Karpas-422 (cell line): ENCODE measurements at regions not wholly inside any gene's neighbourhood (a gene's known extent, or its start where the extent isn't known, plus 50 kb on each side); places are given as distances from the start of the nearest gene placed in this dataset. TPM values are rescaled to one million over a fixed set of nuclear protein-coding genes. Genes with fewer than 3 reads are reported as not detected.

Source experiments
- DNase-seq: peaks from one replicate; pipeline ENCODE4 v3.0.0-alpha.2; 2015
- H2AFZ ChIP-seq: fragments of 200-600 bp; sonication (generic); 2 replicates; pipeline ENCODE4 v1.6.1; 2014; ENCODE audit warnings: antibody characterized with exemption, low read length, mixed read lengths
- H3K27ac ChIP-seq: fragments of 200-600 bp; sonication (generic); 2 replicates; pipeline ENCODE4 v1.5.1; 2014; ENCODE audit warnings: mild to moderate bottlenecking, low read length, moderate library complexity
- H3K27me3 ChIP-seq: fragments of 200-600 bp; sonication (generic); 2 replicates; pipeline ENCODE4 v1.6.1; 2014; ENCODE audit warnings: low read length, mixed read lengths
- H3K36me3 ChIP-seq: fragments of 200-600 bp; sonication (generic); 2 replicates; pipeline ENCODE4 v1.6.1; 2014; ENCODE audit warnings: low read length, mixed read lengths; ENCODE audit not compliant: insufficient read depth
- H3K4me1 ChIP-seq: fragments of 200-600 bp; sonication (generic); 2 replicates; pipeline ENCODE4 v1.6.1; 2014; ENCODE audit warnings: mild to moderate bottlenecking, low read length, mixed read lengths
- H3K4me2 ChIP-seq: fragments of 200-600 bp; sonication (generic); 2 replicates; pipeline ENCODE4 v1.6.1; 2014; ENCODE audit warnings: low read length, low read depth, mild to moderate bottlenecking; ENCODE audit not compliant: poor library complexity, severe bottlenecking
- H3K4me3 ChIP-seq: fragments of 200-600 bp; sonication (generic); 2 replicates; pipeline ENCODE4 v1.5.1; 2014; ENCODE audit warnings: mild to moderate bottlenecking, antibody characterized with exemption, low read length, mixed read lengths
- H3K79me2 ChIP-seq: fragments of 200-600 bp; sonication (generic); 2 replicates; pipeline ENCODE4 v1.6.1; 2014; ENCODE audit warnings: mild to moderate bottlenecking, low read length, mixed read lengths
- H3K9ac ChIP-seq: fragments of 200-600 bp; sonication (generic); 2 replicates; pipeline ENCODE4 v1.6.0; 2014; ENCODE audit warnings: low read length
- H3K9me2 ChIP-seq: fragments of 200-600 bp; sonication (generic), shearing (Covaris generic); replicated peaks from 2 replicates; pipeline ENCODE4 v1.6.0; 2014; ENCODE audit warnings: mild to moderate bottlenecking, low read length, moderate library complexity; ENCODE audit not compliant: insufficient read depth
- H3K9me3 ChIP-seq: fragments of 300-700, 200-600 bp; sonication (generic); 2 replicates; pipeline ENCODE4 v1.6.1; 2014; ENCODE audit warnings: low read length, mixed read lengths
- H4K20me1 ChIP-seq: fragments of 200-600 bp; sonication (generic); 2 replicates; pipeline ENCODE4 v1.6.1; 2014; ENCODE audit warnings: mild to moderate bottlenecking, antibody characterized with exemption, low read length, low read depth; ENCODE audit not compliant: insufficient read depth
- small RNA-seq: library from RNA; depleted of rRNA; stranded (forward); fragments of <200 nt; gene quantifications from one replicate; pipeline ENCODE3, GENCODE V24; 2014

- peak overlapping the region; percentile 69 for H3K27ac ChIP-seq
- H2AFZ ChIP-seq, result no peak overlapping the region
- no peak overlapping the region for H3K4me3 ChIP-seq
- no peaks in the 10 kb centered on the region for H3K79me2 ChIP-seq
- no peaks in the 10 kb centered on the region for H3K9me3 ChIP-seq
- no peak overlapping the region for H3K9ac ChIP-seq
- no peak overlapping the region for H3K4me2 ChIP-seq
- no peak for DNase-seq
- H3K4me1 ChIP-seq, result peaks cover 47% of the 10 kb centered on the region
- no peaks in the 10 kb centered on the region for H3K36me3 ChIP-seq
- H4K20me1 ChIP-seq, result no peaks in the 10 kb centered on the region
- no peaks in the 10 kb centered on the region for H3K27me3 ChIP-seq
- H3K9me2 ChIP-seq, result no peaks in the 10 kb centered on the region
These were observed 51.6 kb upstream of the C14orf180 start for GRCh38 chr14:104527857-104528459.

- Histone ChIP-seq H3K4me2 (no peak overlapping the region), H3K79me2 (no peaks in the 10 kb centered on the region), H3K9ac (no peak overlapping the region), H3K4me1 (peaks cover 41% of the 10 kb centered on the region), H4K20me1 (no peaks in the 10 kb centered on the region), H3K27me3 (no peaks in the 10 kb centered on the region), H3K27ac (peak overlapping the region; percentile 69), H3K9me2 (no peaks in the 10 kb centered on the region), H3K4me3 (no peak overlapping the region), H3K36me3 (no peaks in the 10 kb centered on the region), H2AFZ (no peak overlapping the region), H3K9me3 (no peaks in the 10 kb centered on the region)
- no peak for DNase-seq
These were observed 51.1 kb upstream of the C14orf180 start for GRCh38 chr14:104528496-104528895.

Small RNA genes in the stretch of these regions (small RNA-seq; reads per million reads assigned to genes)
- not detected for gene RNU6-684P
